ENCODE measurements at regions not wholly inside any gene's neighbourhood (a gene's known extent, or its start where the extent isn't known, plus 50 kb on each side); places are given as distances from the start of the nearest gene placed in this dataset.
A peak's percentile ranks its signal among the peaks of the same experiment; 100 is the strongest.

- Histone ChIP-seq H3K4me1 (ENCODE audit: control insufficient read depth in 1 of 2, insufficient read depth in 2 of 2, low read depth in 1 of 2, low read length in 1 of 2) (no peaks in the 10 kb centered on the region), H4K20me1 (ENCODE audit: insufficient read depth) (no peaks in the 10 kb centered on the region), H3K4me2 (no peak overlapping the region), H3K27ac (ENCODE audit: low read depth in 2 of 2, low read length in 1 of 2) (no peak overlapping the region), H3K36me3 (replicated peaks in 1 of 2; ENCODE audit: control insufficient read depth in 1 of 2, insufficient read depth in 2 of 2, low read length in 1 of 2) (no peaks in the 10 kb centered on the region), H3K9me3 (no peaks in the 10 kb centered on the region), H3F3A (replicated peaks; ENCODE audit: insufficient read depth) (no peaks in the 10 kb centered on the region), H3K79me2 (ENCODE audit: insufficient read depth) (no peaks in the 10 kb centered on the region), H3K9me2 (no peaks in the 10 kb centered on the region), H3K27me3 (ENCODE audit: insufficient read depth) (no peaks in the 10 kb centered on the region), H2AFZ (ENCODE audit: low read depth) (0 out of 2 replicates have a peak overlapping the region, but pooled peaks have one; percentile 16), H3K4me3 (ENCODE audit: low read depth in 2 of 2, low read length in 1 of 2) (no peak overlapping the region), H3K9ac (no peak overlapping the region)
- CTCF ChIA-PET: no interaction called here
- DNase-seq: no peak
- POLR2A ChIA-PET: no interaction called here
- WGBS (ENCODE audit: low lambda C conversion rate): 0% methylated on average over 1 of the region's 1 CpG
- TF ChIP-seq, protein P1, sequence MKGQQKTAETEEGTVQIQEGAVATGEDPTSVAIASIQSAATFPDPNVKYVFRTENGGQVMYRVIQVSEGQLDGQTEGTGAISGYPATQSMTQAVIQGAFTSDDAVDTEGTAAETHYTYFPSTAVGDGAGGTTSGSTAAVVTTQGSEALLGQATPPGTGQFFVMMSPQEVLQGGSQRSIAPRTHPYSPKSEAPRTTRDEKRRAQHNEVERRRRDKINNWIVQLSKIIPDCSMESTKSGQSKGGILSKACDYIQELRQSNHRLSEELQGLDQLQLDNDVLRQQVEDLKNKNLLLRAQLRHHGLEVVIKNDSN (IDR thresholded peaks at IDR 0.05; ENCODE audit: borderline replicate concordance, low read depth): no peak
- no peak for TF ChIP-seq EZH2phosphoT487 (IDR thresholded peaks at IDR 0.05; ENCODE audit: borderline replicate concordance, low read depth)
- no peak for TF ChIP-seq GABPA (IDR thresholded peaks at IDR 0.05; ENCODE audit: low read depth)
- TF ChIP-seq FOSL2 (IDR thresholded peaks at IDR 0.05; ENCODE audit: borderline replicate concordance, low read depth): no peak
- no peak for TF ChIP-seq RAD21 (IDR thresholded peaks at IDR 0.05; ENCODE audit: low read length)
- no peak for TF ChIP-seq EP300 (IDR thresholded peaks at IDR 0.05; ENCODE audit: borderline replicate concordance in 1 of 2, low read depth in 1 of 2, low read length in 1 of 2)
- no peak for TF ChIP-seq MEF2A (IDR thresholded peaks at IDR 0.05; ENCODE audit: borderline replicate concordance, low read depth)
- no peak for TF ChIP-seq MXI1 (IDR thresholded peaks at IDR 0.05; ENCODE audit: low read depth, low read length)
These were observed 192.0 kb downstream of the CXXC4 start for GRCh38 chr4:104302731-104303130.

DNA sequence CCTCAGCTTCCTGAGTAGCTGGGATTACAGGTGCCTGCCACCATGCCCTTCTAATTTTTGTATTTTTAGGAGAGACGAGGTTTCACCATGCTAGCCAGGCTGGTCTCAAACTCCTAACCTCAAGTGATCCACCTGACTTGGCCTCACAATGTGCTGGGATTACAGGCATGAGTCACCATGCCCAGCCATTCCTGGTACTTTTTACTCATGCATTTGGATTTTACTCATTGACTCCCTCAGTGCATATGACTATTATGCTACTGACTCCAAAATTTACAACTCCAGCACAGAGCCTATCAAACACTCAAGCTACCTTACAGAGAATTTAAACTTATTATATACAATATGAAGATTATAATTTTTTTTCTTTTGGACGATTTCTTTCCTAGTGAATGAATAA is 199.9 kb downstream of the CXXC4 start:
- H3K9me3 ChIP-seq: no peaks in the 10 kb centered on the region
- H2AFZ ChIP-seq (ENCODE audit: low read depth): no peak overlapping the region
- no peaks in the 10 kb centered on the region for H4K20me1 ChIP-seq (ENCODE audit: insufficient read depth)
- H3K79me2 ChIP-seq (ENCODE audit: insufficient read depth): no peaks in the 10 kb centered on the region
- H3K4me3 ChIP-seq (ENCODE audit: low read depth in 2 of 2, low read length in 1 of 2): no peak overlapping the region
- H3K4me1 ChIP-seq (ENCODE audit: control insufficient read depth in 1 of 2, insufficient read depth in 2 of 2, low read depth in 1 of 2, low read length in 1 of 2): no peaks in the 10 kb centered on the region
- H3K4me2 ChIP-seq: no peak overlapping the region
- no peaks in the 10 kb centered on the region for H3K27me3 ChIP-seq (ENCODE audit: insufficient read depth)
- POLR2A ChIA-PET: no interaction called here
- TF ChIP-seq, protein P2, sequence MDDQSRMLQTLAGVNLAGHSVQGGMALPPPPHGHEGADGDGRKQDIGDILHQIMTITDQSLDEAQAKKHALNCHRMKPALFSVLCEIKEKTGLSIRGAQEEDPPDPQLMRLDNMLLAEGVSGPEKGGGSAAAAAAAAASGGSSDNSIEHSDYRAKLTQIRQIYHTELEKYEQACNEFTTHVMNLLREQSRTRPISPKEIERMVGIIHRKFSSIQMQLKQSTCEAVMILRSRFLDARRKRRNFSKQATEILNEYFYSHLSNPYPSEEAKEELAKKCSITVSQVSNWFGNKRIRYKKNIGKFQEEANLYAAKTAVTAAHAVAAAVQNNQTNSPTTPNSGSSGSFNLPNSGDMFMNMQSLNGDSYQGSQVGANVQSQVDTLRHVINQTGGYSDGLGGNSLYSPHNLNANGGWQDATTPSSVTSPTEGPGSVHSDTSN (IDR thresholded peaks at IDR 0.05): no peak
- TF ChIP-seq ELF1 (IDR thresholded peaks at IDR 0.05) (no peak), YY1 (IDR thresholded peaks at IDR 0.05; ENCODE audit: low read depth) (no peak), RXRA (IDR thresholded peaks at IDR 0.05; ENCODE audit: borderline replicate concordance, low read depth) (no peak), NFIC (IDR thresholded peaks at IDR 0.05; ENCODE audit: borderline replicate concordance) (no peak)
- H3F3A ChIP-seq (replicated peaks; ENCODE audit: insufficient read depth): no peaks in the 10 kb centered on the region
- H3K36me3 ChIP-seq (replicated peaks in 1 of 2; ENCODE audit: control insufficient read depth in 1 of 2, insufficient read depth in 2 of 2, low read length in 1 of 2): no peaks in the 10 kb centered on the region
- WGBS (ENCODE audit: low lambda C conversion rate): under 1% methylated on average over 2 of the region's 2 CpGs
- no peak overlapping the region for H3K9ac ChIP-seq
- H3K27ac ChIP-seq (ENCODE audit: low read depth in 2 of 2, low read length in 1 of 2): no peak overlapping the region
- DNase-seq: no peak
- no peaks in the 10 kb centered on the region for H3K9me2 ChIP-seq
- CTCF ChIA-PET: no interaction called here

DNA sequence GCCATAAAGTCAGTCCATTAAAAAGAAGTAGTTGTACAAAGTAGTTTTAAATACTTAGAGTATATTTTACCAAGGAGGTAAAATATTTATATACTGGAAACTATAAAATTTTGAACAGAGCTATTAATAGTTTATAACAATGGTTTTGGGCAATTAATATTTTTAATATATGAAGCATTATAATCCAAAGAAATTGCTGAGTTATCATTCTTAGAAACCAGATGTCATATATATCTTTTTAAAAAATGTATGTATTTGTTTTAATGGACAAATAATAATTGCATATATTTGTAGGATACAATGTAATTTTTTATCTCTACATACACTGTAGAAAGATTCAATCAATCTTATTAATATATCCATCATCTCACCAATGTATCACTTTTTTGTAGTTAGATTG is 207.8 kb downstream of the CXXC4 start:
- Histone ChIP-seq H3K4me3 (ENCODE audit: low read depth in 2 of 2, low read length in 1 of 2) (no peak overlapping the region), H3K9me2 (no peaks in the 10 kb centered on the region), H3K4me1 (ENCODE audit: control insufficient read depth in 1 of 2, insufficient read depth in 2 of 2, low read depth in 1 of 2, low read length in 1 of 2) (no peaks in the 10 kb centered on the region), H3K27ac (ENCODE audit: low read depth in 2 of 2, low read length in 1 of 2) (no peak overlapping the region), H3K9ac (no peak overlapping the region), H3K36me3 (replicated peaks in 1 of 2; ENCODE audit: control insufficient read depth in 1 of 2, insufficient read depth in 2 of 2, low read length in 1 of 2) (no peaks in the 10 kb centered on the region), H2AFZ (ENCODE audit: low read depth) (no peak overlapping the region), H3K4me2 (no peak overlapping the region), H4K20me1 (ENCODE audit: insufficient read depth) (no peaks in the 10 kb centered on the region), H3K27me3 (ENCODE audit: insufficient read depth) (no peaks in the 10 kb centered on the region), H3F3A (replicated peaks; ENCODE audit: insufficient read depth) (no peaks in the 10 kb centered on the region), H3K79me2 (ENCODE audit: insufficient read depth) (no peaks in the 10 kb centered on the region), H3K9me3 (no peaks in the 10 kb centered on the region)
- TF ChIP-seq NRF1 (IDR thresholded peaks at IDR 0.05; ENCODE audit: low read depth, low read length): no peak
- TF ChIP-seq IRF3 (IDR thresholded peaks at IDR 0.05; ENCODE audit: low read depth, low read length): no peak
- ChIA-PET CTCF (no interaction called here), POLR2A (no interaction called here)
- no peak for DNase-seq

Measured in SK-N-SH (cell line).